NCI-H2196 (cell line): ENCODE measurements at regions not wholly inside any gene's neighbourhood (a gene's known extent, or its start where the extent isn't known, plus 50 kb on each side); places are given as distances from the start of the nearest gene placed in this dataset.

Experiments used
- DNase-seq: peaks from one replicate; lab custom pipeline; 2025; ENCODE audit not compliant: unreplicated experiment; lab: John Stamatoyannopoulos, UW

DNA sequence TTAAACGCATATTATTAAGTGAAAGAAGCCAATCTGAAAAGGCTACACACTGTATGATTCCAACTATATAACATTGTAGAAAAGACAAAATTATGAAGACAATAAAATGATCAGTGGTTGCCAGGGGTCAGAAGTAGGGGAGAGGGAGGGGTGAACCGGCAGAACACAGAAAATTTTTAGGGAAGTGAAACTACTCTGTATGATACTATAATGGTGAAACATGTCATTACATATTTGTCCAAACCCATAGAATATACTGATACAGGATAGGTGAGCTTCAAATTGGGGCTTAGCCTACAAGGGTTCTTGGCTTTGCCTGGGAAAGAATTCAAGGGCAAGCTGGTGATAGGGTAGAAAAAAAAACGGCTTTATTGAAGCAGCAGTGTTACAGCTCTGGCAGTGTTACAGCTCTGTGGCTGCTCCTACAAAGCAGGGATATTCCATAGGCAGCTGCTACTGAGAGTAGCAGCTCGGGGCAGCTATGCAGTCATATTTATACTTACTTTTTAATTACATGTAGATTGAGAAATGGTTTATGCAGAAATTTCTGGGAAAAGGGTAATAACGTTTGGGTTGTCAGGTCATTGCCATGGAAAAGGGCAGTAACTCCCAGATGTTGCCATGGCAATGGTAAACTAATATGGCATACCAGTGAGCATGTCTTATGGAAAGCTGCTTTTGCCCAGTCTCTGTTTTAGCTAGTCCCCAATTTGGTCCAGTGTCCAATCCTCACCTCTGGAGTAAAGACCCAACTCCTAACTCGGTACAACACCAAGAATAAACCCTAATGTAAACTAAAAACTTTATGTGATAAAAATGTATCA lies 125.1 kb upstream of the SLC25A36 start:
- DNase-seq: no peak

DNA sequence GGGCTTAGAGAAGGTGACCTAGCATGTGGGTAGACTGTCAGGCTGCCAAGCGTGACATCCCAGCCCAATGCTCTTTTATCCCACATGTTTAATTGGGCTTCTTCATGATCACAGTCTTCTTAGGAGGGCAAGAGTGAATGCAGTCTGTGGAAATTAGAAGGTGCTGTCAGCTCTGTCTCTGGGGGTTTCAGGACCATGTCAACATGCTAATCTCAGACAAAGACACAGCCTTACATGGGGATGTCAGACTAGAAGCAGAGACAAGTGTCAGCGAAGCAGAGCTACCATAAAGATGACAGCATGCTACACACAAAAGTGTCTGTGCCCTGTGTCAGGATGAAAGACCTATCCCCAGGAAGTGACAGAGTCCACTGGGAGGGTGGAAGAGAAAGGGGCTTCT lies 120.1 kb upstream of the SLC25A36 start:
- DNase-seq: no peak

DNA sequence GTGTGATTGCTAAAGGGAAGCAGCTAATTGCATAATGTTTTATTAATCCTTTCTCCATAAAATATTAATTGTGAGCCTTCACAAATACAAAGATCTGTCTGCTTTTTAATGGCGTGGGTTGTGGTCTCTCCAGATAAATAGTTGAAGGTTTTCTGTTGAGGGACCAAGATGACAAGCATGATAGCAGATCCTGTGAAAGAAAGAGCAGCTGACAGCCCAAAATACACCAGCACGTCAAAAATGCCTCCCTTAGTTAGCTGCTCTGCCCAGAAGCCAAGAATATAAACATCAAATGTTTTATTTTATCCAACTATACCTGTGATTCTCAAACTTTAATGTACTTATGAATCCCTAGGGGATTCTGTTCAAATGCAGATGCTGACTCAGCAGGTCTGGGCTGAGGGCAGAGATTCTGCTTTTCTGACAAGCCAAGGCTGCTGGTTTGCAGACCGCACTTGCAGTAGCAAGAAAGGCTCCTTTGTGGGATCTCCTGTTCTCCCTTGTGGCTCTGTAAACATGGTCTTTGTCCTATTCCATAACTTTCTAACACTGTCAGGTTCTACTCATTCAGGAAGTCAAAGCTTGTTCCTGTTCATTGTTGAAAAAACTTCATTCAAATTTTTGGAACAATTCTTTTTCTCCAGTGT lies 119.1 kb upstream of the SLC25A36 start:
- DNase-seq: no peak

DNA sequence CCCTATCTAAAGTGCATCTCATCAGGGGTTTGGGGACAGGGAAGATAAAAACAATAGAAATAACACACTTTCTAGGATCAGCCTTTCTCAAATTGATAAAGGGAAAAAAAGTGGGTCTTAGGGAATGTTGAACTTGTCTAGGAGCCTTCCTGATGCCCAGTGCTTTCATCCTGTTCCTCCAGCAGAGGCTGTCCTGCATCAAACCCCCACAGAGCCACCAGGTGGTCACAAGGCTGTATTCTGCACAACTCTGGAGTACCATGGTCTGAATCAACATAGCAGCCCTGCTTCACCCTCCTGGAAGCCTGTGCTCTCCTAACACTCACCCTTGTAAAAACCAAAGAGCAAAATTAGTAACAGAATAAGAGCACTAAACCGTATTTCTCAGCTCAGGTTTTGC lies 118.5 kb upstream of the SLC25A36 start:
- no peak for DNase-seq

DNA sequence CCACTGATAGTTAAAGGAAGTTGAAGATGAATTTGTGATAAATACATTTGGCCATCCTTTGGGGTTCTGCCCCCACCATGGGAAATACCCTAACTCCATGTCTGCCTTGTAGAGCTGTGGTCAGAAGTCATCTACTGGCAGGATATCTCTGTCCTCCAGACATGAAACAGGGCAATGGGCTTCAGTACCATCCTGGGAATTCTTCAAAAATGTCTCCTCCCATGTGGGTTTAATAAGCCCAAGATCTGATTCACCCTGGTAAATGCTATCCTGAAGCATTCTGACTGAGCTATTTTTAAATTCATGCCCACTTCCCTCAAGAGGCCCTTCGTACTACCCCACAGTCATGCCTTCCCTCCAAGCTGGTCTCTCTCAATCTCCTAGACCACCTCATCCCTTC lies 113.7 kb upstream of the SLC25A36 start:
- no peak for DNase-seq

DNA sequence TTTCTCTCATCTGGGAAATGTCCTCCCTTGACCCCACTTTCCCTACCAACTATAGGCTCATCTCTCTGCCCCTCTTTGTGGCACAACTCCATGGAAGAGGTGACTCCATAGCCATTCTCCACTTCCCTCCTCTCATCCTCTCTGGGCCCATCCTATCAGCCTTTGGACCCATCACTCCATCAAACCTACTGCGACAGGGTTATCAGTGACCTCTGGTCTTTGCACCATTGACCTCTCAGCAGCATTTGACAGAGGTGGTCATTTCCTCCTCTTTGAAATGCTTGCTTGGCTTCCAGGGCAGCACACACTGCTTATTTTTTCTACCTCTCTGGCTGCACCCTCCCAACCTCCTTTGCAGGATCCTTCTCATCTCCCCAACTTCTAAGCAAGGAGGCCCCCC lies 113.1 kb upstream of the SLC25A36 start:
- no peak for DNase-seq

DNA sequence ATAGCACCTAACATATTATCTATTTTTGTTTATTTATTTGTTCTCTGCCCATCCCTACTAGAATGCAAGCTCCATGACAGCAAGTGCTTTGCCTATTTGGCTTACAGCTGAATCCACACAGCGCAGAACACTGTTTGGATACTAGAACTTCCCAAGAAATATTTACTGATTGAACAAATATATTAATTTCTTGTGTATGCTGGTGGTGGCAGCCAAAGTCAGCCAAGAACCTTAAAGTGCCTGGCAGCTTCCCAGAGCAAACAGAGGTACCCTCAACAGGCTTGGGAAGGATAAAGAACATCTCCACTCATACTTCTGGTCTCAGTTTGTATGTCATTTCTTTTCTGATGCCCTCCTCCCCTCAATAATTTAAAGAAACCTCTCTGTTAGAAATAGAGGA lies 111.8 kb upstream of the SLC25A36 start:
- DNase-seq: no peak

DNA sequence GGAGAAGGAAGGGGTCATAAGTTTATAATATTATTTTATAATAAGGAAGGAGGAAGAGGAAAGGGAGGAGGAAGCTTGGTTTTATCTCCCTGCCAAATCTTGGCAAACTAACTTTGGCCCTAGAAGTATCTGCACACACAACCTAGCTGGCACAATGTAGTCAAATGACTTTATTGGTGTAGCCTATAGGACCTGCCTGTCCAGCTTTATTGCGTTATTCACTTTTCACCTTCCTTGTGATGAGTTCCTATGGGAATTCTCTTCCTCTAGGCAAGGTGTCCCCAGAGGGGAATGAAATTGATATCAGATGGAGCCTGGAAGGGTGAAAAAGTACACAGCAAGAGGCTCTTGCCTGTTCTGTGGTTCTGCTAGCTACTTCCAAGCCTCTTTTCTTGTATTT lies 111.2 kb upstream of the SLC25A36 start:
- no peak for DNase-seq

DNA sequence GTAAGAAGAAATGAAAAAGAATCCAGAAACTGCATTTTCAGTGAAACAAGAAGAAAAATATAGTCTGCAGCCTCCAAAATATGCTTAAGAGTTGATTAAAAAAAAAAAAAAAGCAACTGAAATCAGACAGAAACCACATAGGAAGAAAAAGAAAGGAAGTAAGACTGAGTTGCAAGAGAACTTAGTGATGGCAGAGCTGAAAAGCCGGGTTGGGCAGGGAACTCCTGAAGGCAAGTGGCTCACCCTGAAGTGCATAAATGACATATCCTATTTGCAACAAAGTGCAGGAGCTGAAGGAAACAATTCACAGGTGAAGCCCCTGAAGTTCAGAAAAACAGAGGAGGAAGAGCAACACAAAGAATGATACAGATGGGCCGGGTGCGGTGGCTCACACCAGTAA lies 108.8 kb upstream of the SLC25A36 start:
- no peak for DNase-seq

DNA sequence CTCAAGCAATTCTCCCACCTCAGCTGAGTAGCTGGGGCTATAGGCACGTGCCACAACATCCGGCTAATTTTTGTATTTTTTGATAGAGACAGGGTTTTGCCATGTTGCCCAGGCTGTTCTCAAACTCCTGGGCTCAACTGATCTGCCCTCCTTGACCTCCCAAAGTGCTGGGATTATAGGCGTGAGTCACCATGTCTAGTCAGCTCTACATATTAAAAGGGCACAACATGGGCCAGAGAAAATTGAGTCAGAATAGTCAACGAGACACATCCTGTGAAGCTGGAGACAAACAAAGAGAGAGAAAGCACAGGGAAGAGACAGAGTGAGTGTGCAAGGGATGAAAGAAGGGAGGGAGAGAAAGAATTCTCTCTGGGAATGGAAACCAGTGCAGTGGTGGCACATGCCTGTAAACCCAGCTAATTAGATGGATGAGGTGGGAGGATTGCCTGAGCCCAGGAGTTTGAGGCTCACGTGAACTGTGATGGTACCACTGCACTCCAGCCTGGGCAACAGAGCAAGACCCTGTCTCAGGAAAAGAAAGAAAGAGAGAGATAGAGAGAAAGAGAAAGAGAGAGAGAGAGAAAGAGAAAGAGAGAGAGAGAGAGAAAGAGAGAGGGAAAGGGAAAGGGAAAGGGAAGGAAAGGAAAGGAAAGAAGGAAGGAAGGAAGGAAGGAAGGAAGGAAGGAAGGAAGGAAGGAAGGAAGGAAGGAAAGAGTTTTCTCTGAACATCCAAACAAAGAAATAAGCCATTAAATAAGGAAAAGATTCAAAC lies 107.2 kb upstream of the SLC25A36 start:
- no peak for DNase-seq

DNA sequence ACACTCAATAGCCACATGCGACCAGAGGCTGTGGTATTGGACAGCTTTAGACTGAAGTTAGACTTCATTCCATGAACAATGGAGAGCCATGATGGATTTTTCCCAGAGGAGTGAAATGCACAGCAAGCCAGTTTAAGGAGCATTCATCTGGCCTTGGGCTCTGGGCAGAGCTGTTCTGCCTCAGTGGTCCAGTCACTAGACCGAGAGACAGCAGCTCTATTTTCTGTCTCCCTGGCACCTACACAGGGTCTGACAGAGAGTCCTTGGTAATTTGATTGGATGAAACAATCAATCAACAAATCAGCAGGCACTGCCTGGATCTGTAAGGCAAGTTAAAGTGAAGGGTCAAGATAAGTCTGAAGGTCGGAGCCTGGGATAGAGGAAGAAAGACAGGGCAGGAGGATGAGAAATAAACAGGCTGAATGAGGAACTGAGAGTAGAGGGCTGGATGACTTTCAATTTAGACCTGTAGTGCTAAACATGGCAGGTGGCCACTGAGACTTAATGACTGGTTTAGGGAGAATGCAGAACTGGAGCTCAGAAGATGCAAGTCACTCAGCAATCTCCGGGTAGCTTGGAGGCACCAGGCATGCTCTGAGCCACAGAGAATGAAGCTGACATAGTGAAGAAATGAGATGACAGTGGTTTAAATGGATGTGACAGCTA lies 98.5 kb upstream of the SLC25A36 start:
- no peak for DNase-seq

DNA sequence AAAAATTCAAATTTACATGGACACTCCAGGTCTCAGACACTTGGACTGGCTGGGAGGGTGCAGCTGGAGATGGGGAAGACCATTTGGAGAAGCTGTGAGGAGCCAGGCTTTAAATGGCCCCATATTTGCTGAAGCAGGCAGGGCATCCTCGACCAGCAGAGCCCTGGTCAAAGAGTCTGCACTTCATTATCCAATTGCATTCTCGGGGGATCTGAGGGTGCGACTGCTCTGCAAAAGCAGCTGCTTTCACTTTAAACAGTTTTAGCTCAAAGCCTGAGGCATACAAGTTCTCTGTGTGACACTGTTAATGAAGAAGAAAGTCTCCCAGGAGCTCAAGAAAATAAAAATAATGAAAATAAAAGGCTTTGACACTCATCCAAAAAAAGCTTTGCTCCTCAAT lies 98.0 kb upstream of the SLC25A36 start:
- DNase-seq: no peak

DNA sequence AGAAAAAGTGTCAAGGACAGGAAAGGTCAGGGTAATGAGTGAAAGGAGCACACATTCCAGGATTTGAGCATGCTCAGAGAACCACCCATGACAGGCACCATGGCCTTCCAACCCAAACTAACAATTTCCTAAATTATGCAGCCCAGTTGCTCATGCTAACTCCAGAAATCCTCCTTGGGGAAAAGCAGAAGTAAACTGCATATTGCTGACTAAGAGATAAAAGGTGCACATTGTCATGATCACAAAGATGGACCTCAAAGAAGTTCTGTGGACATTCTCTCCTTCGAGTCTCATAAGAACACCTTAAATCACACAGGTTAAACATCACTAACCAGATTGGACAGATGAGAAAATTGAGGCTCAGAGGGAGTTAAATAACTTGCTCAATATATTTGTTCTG lies 97.6 kb upstream of the SLC25A36 start:
- DNase-seq: no peak

DNA sequence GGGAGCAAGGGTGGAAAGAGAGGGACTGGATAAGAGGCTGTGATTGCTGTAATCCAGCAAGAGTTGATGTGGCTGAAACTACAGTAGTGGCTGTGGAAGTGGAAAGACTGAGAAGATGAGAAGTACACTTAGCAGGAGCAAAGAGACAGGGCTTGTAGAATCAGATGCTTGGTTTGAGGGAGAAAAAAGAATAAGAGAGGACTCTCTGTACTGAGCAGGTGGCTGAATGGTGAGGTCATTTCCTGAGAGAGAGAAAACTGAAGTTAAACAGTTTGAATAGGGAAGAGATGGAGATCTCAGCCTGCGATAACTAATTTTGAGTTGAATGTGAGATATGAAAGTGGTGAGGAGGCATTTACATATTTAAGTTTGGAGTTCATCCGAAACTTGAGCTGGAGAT lies 95.8 kb upstream of the SLC25A36 start:
- no peak for DNase-seq

DNA sequence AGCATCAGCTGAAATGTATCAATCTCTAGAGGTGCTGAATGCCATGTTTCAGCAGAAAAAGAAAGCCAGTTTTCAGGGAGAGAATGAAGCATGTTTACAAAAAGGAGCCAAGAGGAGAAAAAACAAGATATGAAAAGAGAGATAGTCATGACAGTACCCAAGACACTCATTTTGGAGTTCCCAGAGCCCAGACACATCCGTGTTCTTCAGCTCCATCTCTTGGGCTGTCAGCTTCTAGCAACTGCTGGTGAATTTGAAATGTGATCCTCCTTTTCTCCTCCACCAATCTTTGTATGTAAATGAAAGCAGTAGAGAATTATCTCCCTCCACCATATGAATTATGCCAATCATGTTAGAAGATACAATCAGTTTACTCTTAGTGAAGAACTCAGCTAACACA lies 93.0 kb upstream of the SLC25A36 start:
- no peak for DNase-seq

DNA sequence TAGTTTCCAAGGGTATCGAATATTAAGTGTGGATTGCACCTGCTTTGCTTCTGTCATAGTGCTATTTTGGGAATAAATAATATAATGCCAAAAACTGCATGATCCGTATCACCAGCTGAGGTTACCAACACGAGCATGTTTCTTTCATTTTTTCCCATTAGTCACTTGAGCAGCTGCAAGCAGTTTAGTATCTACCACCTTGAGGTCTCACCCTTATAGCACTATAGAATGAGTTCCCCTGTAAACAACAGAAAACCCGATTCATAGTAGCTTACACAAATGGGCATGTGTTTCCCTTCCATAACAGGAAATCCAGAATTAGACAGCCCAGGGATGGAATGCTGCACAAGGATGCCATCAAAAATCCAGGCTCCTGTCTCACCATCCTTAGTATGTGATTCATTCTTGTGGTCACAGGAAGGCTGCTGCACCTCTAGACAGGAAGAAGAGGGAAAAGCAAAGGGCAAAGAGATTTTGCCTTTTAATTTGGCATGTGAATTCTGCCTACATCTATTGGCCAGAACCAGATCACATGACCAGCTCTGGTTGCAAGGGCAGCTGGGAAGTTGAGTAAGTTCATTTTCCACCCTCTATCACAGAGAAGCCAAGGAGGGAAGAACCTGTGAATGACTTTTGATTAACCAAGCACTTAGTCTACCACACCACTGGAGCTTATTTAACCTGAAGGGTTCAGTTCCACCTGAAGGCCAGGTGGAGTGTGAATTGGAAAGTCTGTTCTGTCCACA lies 91.3 kb upstream of the SLC25A36 start:
- no peak for DNase-seq

DNA sequence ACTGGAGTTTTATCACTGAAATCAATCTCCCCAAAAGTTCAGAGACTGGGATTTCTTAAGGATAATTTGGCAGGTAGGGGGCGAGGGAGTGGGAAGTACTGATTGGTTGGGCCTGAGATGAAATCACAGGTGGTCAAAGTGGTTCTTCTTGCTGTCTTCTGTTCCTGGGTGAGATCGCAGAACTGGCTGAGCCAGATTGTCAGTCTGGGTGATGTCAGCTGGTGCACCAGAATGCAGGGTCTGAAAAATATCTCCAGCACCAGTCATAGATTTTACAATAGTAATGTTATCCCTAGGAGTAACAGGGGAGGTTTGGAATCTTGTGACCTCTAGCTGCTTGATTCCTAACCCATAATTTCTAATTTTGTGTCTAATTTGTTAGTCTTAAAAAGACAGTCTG lies 86.7 kb upstream of the SLC25A36 start:
- no peak for DNase-seq

DNA sequence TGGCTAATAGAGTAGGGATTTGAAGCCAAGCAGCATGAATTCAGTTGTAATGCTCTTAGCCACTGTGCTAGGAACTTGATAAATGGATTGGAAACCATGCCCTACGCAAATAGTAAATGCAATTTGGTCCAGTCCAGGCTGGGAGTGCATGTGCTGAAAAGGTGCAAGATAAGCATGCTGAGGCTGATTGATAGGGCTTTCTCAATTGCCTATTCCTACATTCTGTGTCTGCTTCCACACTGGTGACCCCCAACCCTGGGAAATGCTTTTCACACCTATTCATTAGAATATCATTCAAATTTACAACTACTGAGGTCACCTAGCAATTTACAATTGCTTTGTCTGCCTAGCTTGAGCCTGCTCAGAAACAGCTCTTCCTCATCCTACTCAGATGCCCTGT lies 84.7 kb upstream of the SLC25A36 start:
- DNase-seq: no peak

DNA sequence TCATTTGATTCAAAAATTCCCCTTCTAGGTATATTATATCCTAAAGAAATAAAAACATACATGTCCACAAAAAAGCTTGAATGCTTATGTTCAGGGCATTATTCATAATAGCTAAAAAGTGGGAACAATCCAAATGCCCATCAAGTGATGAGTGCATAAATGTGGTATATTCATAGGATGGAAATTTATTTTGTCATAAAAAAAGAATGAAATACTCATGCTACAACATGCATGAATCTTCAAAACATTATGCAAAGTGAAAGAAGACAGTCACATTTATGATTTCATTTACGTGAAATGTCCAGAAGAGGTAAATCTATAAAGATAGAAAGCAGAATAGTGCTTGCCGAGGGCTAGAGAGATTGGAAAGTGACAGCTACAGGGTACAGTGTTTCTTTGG lies 83.6 kb upstream of the SLC25A36 start:
- DNase-seq: no peak

DNA sequence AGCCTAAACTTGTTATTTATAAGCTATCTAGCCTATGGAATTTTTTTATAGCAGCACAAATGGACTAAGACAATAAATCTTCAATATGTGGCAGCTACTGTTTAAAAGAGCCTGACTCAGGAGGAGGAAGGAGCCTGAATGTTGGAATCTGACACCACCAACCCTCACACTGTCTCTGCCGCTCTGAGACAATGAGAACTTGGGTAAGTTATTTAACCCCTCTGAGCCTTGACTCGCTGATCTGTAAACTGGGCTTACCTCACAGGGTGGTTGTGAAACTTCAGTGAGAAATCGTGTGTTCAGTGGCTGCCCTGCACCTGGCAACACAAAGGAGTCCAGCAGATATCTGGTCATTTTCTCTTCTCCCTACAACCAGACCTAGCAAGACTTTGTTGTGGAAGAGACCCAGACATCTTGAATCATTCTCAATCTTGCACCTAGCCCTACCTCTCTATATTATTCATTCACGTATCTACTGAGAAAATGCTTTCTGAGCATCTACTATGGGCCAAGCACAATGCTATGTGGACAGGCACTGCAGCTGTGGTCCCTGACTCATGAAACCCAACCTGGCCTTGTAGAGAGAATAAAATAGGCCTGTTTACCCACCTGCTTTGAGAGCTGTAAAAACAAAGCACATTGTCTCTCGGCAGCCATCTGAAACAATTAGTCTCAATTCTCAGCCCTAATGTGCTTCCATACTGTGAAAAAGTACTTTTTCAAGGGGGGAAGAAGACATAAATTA lies 81.9 kb upstream of the SLC25A36 start:
- no peak for DNase-seq
